Chondrocyte (in vitro differentiated cells): ENCODE measurements at regions not wholly inside any gene's neighbourhood (a gene's known extent, or its start where the extent isn't known, plus 50 kb on each side); places are given as distances from the start of the nearest gene placed in this dataset.

Source experiments
- DNase-seq: peaks from one replicate; pipeline ENCODE4 v3.0.0; 2021; ENCODE audit warnings: mixed read lengths, low spot score
- H3K27ac Mint-ChIP-seq: one replicate; pipeline ENCODE4 v1.8.0; 2021; ENCODE audit warnings: mild to moderate bottlenecking, moderate library complexity, mixed read lengths; ENCODE audit not compliant: unreplicated experiment
- H3K27me3 Mint-ChIP-seq: 2 replicates; pipeline ENCODE4 v1.8.0; 2021; ENCODE audit warnings: low read depth, mixed read lengths
- H3K36me3 Mint-ChIP-seq: 2 replicates; pipeline ENCODE4 v1.8.0; 2021; ENCODE audit warnings: low read depth, mixed read lengths
- H3K4me1 Mint-ChIP-seq: 2 replicates; pipeline ENCODE4 v1.8.0; 2021; ENCODE audit warnings: low read depth, mild to moderate bottlenecking, mixed read lengths
- H3K4me3 Mint-ChIP-seq: one replicate; pipeline ENCODE4 v1.8.0; 2021; ENCODE audit warnings: mild to moderate bottlenecking, moderate library complexity, mixed read lengths; ENCODE audit not compliant: unreplicated experiment
- H3K9me3 Mint-ChIP-seq: 2 replicates; pipeline ENCODE4 v1.8.0; 2021; ENCODE audit warnings: low read depth, mixed read lengths
- TF ChIP-seq, protein P1 (sequence below): fragments of 200-600 bp; sonication (generic); IDR thresholded peaks from 2 replicates; pipeline ENCODE4 v1.5.0; 2021; ENCODE audit warnings: antibody characterized with exemption, mild to moderate bottlenecking, moderate library complexity

DNA sequence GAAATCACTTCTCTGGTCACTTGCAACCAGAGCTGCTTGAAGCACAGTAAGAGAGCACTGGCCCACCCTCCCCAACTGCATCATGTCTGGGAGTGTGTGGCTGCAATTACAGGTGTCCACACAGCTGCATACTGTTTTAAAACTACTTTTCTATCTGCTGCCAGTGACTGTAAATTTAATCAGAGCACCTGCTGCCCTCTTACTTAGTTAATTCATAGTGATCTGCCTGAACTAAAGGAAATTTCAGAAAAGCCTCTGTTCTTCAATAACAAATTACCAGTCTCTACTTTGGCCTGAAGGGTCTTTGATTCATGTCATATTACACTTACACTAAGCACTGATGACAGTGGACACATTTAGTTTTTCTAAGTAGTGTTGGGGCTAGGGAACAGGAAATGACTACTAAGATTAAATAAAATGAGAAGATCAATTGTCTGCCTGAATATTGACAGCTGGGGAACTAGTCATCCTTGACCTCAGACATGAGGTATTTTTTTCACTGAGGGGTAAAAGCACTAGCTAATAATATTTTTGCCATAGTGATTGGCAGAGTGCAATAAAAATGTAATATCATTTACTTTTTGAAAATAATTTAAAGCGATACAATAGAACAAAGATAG, 788.9 kb upstream of the GRAMD2B start:
- DNase-seq: no peak
- Mint-ChIP-seq H3K27ac (no peak overlapping the region), H3K27me3 (no peaks in the 10 kb centered on the region), H3K4me1 (peaks cover 9% of the 10 kb centered on the region), H3K36me3 (no peaks in the 10 kb centered on the region), H3K4me3 (no peak overlapping the region), H3K9me3 (peaks cover 5% of the 10 kb centered on the region)
- TF ChIP-seq, protein P1, sequence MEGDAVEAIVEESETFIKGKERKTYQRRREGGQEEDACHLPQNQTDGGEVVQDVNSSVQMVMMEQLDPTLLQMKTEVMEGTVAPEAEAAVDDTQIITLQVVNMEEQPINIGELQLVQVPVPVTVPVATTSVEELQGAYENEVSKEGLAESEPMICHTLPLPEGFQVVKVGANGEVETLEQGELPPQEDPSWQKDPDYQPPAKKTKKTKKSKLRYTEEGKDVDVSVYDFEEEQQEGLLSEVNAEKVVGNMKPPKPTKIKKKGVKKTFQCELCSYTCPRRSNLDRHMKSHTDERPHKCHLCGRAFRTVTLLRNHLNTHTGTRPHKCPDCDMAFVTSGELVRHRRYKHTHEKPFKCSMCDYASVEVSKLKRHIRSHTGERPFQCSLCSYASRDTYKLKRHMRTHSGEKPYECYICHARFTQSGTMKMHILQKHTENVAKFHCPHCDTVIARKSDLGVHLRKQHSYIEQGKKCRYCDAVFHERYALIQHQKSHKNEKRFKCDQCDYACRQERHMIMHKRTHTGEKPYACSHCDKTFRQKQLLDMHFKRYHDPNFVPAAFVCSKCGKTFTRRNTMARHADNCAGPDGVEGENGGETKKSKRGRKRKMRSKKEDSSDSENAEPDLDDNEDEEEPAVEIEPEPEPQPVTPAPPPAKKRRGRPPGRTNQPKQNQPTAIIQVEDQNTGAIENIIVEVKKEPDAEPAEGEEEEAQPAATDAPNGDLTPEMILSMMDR: no peak

DNA sequence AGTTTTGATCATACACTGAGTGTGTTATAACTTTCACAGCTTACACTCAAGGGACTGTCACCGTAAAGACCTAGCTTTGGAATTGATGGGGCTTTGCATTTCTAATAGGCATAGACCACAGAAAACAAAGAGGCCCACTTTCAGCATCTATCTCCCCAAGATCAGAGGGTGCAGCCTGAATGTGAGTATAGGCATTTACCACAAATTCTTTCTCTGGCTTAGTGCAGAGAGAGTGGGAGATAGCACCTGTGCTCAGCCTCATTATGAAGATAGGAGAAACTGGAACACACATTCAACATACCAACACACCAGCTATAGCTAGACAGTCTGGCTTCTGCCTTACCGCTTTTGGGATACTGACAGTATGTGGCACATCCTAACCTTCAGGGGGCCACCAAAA, 783.4 kb upstream of the GRAMD2B start:
- H3K4me1 Mint-ChIP-seq: peaks cover 9% of the 10 kb centered on the region
- H3K4me3 Mint-ChIP-seq: no peak overlapping the region
- peaks cover 11% of the 10 kb centered on the region for H3K36me3 Mint-ChIP-seq
- TF ChIP-seq, protein P1: no peak
- H3K27ac Mint-ChIP-seq: no peak overlapping the region
- no peak for DNase-seq
- H3K9me3 Mint-ChIP-seq: peaks cover 33% of the 10 kb centered on the region
- H3K27me3 Mint-ChIP-seq: no peaks in the 10 kb centered on the region

DNA sequence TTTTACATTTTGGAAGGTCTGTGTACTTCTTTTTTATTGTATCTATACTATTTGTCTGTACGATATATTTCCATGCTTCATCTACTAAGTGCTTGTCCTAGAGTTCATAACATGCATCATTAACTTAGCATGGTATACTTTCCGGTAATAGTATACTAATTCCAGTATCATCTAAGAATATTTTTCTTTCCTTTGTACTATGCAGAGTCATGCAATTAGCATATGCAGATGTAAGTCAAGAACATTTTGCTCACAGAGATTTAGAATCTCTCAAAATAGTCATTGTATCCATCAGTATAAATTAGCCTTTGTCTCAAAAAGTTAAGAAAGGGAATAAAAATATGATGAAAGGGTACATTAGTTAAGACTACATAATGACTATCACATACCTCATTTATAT, 770.4 kb upstream of the GRAMD2B start:
- no peaks in the 10 kb centered on the region for H3K4me1 Mint-ChIP-seq
- no peak for DNase-seq
- TF ChIP-seq, protein P1: no peak
- no peaks in the 10 kb centered on the region for H3K27me3 Mint-ChIP-seq
- no peak overlapping the region for H3K4me3 Mint-ChIP-seq
- no peaks in the 10 kb centered on the region for H3K9me3 Mint-ChIP-seq
- H3K36me3 Mint-ChIP-seq: no peaks in the 10 kb centered on the region
- H3K27ac Mint-ChIP-seq: no peak overlapping the region

DNA sequence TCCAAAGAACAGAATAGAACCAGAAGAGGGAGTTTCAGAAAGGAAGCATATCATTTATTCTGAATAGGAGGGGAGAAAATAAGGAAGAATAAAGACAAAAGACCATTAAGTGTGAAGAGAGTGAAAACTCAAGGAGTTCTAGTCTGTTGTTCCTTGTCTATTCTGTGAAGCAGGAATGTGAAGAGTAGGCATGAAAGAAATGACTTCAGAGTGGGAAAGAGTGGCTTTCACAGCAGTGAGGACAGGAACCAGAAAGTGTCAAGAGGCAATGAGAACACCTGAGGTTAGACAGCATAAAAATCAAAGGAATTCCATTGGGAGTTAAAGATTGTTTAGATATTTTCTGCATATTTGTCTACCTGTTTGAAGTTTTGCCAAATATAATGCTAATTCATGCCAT, 768.8 kb upstream of the GRAMD2B start:
- H3K4me3 Mint-ChIP-seq: no peak overlapping the region
- H3K36me3 Mint-ChIP-seq: no peaks in the 10 kb centered on the region
- H3K4me1 Mint-ChIP-seq: peaks cover 4% of the 10 kb centered on the region
- no peaks in the 10 kb centered on the region for H3K9me3 Mint-ChIP-seq
- DNase-seq: no peak
- no peak overlapping the region for H3K27ac Mint-ChIP-seq
- TF ChIP-seq, protein P1: no peak
- no peaks in the 10 kb centered on the region for H3K27me3 Mint-ChIP-seq

DNA sequence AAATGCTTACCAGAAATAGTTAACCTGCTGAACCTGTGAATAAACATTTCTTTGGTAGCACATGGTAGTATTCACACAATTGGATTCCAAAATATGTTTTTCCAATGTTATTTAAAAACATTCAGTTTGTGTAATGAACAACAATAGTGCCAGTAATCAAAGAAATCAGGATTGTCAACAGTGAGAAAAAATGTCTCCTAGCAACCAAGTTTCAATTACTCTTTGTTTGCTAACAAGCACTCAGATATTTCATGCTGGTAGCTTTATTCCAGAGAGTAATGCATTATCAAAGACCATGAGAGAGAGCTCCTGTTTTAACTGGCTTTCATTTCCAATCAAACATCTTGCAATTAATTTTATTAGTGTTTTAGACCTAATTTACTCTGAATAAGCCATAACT, 768.1 kb upstream of the GRAMD2B start:
- H3K27me3 Mint-ChIP-seq: no peaks in the 10 kb centered on the region
- no peak overlapping the region for H3K4me3 Mint-ChIP-seq
- no peak overlapping the region for H3K27ac Mint-ChIP-seq
- peaks cover 10% of the 10 kb centered on the region for H3K4me1 Mint-ChIP-seq
- TF ChIP-seq, protein P1: no peak
- no peak for DNase-seq
- H3K9me3 Mint-ChIP-seq: no peaks in the 10 kb centered on the region
- H3K36me3 Mint-ChIP-seq: no peaks in the 10 kb centered on the region
